OCI-LY1 (cell line): ENCODE measurements at regions not wholly inside any gene's neighbourhood (a gene's known extent, or its start where the extent isn't known, plus 50 kb on each side); places are given as distances from the start of the nearest gene placed in this dataset.

Experiments used
- CTCF ChIP-seq: fragments of 200-600 bp; sonication (generic), shearing (Covaris generic); IDR thresholded peaks from 2 replicates; pipeline ENCODE4 v1.5.1; 2017; ENCODE audit warnings: mild to moderate bottlenecking, antibody characterized with exemption, low read length, moderate library complexity, mixed read lengths
- EZH2 ChIP-seq: fragments of 200-600 bp; sonication (generic), shearing (Covaris generic); IDR thresholded peaks from 2 replicates; pipeline ENCODE4 v1.8.0; 2017; ENCODE audit warnings: borderline replicate concordance, mixed run types, mild to moderate bottlenecking, antibody characterized with exemption, low read length, moderate library complexity, mixed read lengths

- TF ChIP-seq CTCF (no peak), EZH2 (no peak)
Measured at GRCh38 chr4:126890383-126890782, 742.4 kb upstream of the INTU start.
